HG03135 (cell line): ENCODE measurements at regions not wholly inside any gene's neighbourhood (a gene's known extent, or its start where the extent isn't known, plus 50 kb on each side); places are given as distances from the start of the nearest gene placed in this dataset.
A peak's percentile ranks its signal among the peaks of the same experiment; 100 is the strongest.

Experiments
- ATAC-seq: cut with Tn5 transposase; IDR thresholded peaks from one replicate; pipeline ENCODE4 v1.9.1; 2021; ENCODE audit warnings: mild to moderate bottlenecking, moderate library complexity; ENCODE audit not compliant: unreplicated experiment

- ATAC-seq: no peak
These were observed 666.3 kb downstream of the CCSER2 start for GRCh38 chr10:84994722-84995121.

- no peak for ATAC-seq
These were observed 668.2 kb downstream of the CCSER2 start for GRCh38 chr10:84996580-84996979.

GRCh38 chr10:84997870-84998269 is 669.5 kb downstream of the CCSER2 start:
- no peak for ATAC-seq

DNA sequence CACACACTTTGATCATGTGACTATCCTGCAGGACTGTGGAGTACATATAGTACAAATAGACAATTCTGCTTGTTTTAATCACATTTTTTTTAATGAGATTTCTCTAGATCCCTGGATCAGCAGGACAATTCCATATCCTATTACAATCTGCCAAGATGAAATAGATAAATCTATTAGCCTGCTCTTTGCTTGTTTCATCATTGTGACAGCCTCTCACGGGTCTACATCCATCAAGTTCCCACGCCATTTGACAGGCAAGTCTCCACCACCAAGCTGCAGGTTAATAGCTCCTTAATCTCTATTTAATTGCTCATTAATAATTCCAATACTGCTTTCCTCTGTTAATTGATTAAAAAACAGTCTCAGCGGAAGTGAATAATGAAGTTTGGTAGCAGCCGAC is 671.5 kb downstream of the CCSER2 start:
- no peak for ATAC-seq

DNA sequence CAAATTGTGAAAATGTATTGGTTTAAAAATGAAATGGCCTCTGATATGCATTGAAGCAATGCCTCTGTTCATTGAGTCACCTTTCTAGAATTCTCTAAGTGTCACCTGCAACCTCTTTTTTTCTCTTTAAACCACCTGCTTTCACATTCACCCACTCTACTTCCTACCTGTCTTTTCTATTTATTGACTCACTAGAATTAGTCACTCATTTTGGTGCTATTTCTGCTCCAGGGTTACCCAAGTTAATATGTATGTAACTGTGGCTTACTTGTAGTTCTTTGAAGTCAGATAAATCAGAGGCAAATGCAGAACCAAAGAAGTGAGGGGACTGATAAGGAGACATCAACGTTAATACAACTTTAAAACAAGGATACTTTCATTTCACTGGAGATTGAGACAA is 674.7 kb downstream of the CCSER2 start:
- peak; percentile 67 for ATAC-seq

GRCh38 chr10:85008488-85009184 is 680.2 kb downstream of the CCSER2 start:
- ATAC-seq: no peak

DNA sequence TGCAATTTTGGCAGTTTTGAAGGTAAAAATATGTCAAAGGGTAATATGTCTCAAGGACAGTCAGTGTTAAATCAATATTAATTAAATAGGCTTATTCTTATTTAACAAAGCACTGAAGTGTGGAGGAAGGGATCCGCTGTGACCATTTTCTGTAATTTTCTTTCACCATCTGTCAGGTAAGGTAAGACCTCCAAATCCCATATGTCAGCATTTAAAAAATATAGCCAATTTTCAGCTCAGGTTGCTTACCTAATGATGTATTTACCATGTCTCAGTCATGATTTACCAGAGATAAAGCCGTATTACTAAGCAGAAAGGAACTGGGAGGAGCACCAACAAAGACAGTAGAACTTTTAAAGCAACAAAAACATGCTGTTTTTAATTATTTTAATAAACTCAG is 683.9 kb downstream of the CCSER2 start:
- no peak for ATAC-seq

GRCh38 chr10:85026878-85027467 is 698.6 kb downstream of the CCSER2 start:
- ATAC-seq: no peak

GRCh38 chr10:85032981-85033380 is 704.6 kb downstream of the CCSER2 start:
- ATAC-seq: no peak

DNA sequence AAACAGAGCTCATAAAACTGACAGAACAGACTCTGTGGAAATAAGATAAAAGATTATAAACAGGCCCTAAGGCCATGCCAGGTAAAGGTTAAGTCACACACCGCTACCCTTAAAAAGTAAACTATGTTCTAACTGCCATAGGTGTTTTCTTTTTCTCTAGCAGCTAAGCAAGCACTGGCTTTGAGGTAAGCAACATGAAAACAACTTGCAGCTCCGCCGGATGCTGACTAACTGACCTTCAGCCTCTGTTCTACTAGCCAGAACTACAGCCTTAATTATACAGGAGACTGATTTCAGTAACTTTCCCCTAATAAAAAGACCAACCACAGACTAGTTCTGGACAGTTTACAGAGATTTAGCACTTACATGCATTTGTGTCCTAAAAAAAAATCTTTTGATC is 708.3 kb downstream of the CCSER2 start:
- ATAC-seq: no peak

DNA sequence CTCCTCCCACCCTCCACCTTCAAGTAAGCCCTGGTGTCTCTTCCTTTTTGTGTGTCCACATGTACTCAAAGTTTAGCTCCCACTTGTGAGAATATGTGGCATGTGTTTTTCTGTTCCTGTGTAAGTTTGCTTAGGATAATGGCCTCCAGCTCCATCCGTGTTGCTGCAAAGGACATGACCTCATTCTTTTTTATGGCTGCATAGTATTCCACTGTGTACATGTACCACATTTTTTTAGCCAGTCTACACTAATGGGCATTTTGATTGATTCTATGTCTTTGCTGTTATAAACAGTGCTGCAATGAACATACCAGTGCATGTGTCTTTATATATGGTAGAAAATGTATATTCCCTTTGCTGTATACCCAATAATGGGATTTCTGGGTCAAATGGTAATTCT is 710.9 kb downstream of the CCSER2 start:
- no peak for ATAC-seq

- no peak for ATAC-seq
These were observed 714.8 kb downstream of the CCSER2 start for GRCh38 chr10:85043207-85043606.

- no peak for ATAC-seq
These were observed 716.7 kb downstream of the CCSER2 start for GRCh38 chr10:85045046-85045445.

DNA sequence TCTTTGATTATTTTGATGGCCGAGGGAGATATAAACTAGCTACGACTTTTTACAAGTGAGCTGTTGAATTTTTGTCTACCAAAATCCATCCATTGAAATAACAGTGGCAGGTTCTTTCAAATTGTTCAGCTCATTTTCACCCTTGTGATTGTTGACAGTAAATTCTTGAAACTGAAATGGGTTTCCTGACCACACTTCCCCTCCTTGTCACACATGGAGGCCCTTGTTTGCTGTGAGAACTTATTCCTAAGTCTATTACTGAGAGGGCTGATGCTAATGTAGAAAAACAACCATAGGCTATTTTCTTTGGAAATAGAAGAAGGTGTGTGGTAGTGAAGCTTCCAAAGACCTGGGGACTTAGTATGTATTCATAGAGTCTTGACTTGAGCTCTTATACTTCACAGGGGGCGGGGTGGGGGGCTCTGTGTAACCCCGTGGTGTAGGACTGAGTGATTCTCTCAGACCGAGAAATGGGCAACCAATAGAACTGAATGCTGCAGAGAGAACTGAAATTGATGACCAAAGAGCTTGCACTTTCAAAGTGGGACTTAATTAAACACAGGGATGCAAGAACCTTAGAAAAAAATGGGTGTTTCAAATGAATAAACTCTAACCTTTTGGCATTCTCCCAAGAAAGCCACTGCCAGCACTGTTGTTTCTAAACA is 718.9 kb downstream of the CCSER2 start:
- ATAC-seq: no peak

- ATAC-seq: no peak
These were observed 719.6 kb downstream of the CCSER2 start for GRCh38 chr10:85047979-85048378.

GRCh38 chr10:85048644-85049043 is 720.3 kb downstream of the CCSER2 start:
- ATAC-seq: no peak

- ATAC-seq: no peak
These were observed 732.6 kb downstream of the CCSER2 start for GRCh38 chr10:85060944-85061343.

GRCh38 chr10:85061401-85061800 is 733.0 kb downstream of the CCSER2 start:
- ATAC-seq: no peak

DNA sequence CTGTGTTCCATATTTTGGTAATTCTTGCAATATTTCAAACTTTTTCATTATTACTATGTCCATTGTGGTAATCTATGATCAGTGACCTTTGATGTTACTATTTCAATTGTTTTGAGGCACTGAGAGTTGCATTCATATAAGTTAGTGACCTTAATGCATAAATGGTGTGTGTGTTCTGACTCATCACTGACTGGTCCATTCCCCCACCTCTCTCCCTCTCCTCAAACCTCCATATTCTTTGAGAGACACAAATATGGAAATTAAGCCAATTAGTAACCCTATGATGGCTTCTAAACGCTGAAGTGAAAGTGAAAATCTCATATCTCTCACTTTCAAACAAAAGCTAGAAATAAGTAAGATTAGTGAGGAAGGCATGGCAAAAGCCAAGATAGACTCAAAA is 739.6 kb downstream of the CCSER2 start:
- no peak for ATAC-seq

DNA sequence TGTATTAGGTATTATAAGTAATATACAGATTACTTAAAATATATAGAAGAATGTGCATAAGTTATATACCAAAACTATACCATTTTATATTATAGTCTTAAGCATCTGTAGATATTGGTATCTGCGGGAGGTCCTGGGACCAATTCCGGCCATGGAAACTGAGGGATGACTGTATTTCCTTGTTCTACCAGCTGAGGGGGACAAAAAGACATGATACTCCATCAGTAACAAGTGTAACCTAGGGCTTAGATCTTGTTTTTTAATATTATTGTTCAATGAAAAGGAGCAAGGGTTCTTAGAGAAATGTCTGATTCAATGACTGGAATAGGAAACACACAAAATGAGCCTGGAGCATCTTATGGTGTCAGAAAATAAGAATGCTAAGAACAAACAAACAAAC is 752.5 kb downstream of the CCSER2 start:
- no peak for ATAC-seq

DNA sequence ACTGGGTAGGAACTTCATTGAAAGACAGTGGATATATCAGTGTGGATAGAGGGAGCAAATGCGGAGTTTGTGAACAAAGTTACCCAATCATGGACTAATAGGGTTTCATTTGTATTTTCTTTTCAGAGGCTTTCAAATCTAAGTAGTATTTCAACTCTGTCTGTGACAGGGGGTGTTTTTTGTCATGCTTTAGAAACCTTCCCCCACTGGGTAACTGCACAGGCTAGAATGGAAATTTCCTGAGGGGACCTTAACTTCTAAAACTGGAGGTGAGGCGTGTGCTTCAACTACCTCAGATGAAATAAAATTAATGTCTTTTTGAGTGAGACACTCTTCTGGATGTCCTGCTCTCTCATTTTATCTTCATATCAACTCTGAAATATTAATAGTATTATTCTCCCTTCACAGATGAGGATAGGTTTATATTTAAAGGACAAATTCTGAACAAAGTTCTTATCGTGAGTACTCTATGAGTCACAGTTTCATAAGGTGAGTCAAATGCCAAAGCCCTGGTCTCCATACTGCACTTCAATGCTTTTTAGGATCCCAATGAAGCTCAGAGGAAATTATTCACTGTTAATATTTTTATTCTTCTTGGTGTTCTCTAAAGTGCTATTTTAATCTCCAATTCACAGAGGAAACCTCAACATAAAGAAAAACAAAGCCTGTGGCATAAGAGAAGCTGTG is 770.6 kb downstream of the CCSER2 start:
- ATAC-seq: no peak

DNA sequence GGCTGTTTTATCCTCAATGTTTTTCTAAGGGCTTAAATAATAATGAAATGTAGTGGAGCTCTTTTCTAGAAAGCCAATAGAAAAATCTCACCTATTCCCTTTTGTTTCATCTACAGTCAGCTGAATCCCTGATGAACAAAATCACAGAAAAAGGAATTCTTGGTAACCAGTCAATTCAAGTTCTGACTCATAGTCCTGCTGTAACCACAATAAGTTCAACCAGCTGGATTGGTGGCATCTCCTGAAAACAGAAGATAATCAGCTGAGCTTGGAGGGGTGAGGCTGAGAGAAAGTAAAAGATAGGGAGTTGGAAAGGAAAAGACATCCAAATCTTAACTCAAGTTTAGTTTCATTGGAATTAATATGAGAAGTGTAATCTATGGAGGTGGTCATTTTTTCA is 772.1 kb downstream of the CCSER2 start:
- no peak for ATAC-seq
